Breast epithelium (tissue), 4 donors: ENCODE measurements at regions not wholly inside any gene's neighbourhood (a gene's known extent, or its start where the extent isn't known, plus 50 kb on each side); places are given as distances from the start of the nearest gene placed in this dataset.

Experiments
- DNase-seq, 2 donors: peaks; one replicate each; pipeline ENCODE4 v3.0.0-alpha.2; 2019; ENCODE audit warnings: low spot score in 2 of 2
- H3K27ac ChIP-seq, 2 donors: fragments of 200-600 bp; sonication (generic) in 1 of 2; one replicate each; pipeline ENCODE4 v1.5.1; 2016 to 2019; ENCODE audit warnings: mild to moderate bottlenecking in 1 of 2
- H3K27me3 ChIP-seq, 2 donors: fragments of 200-600 bp; sonication (generic) in 1 of 2; one replicate each; pipeline versions ENCODE4 v1.5.1 to v1.6.0; 2017 to 2019; ENCODE audit warnings: control low read depth in 1 of 2, mild to moderate bottlenecking in 1 of 2
- H3K36me3 ChIP-seq: fragments of 200-600 bp; one replicate; pipeline ENCODE4 v1.5.1; 2019
- H3K4me1 ChIP-seq, 2 donors: fragments of 200-600 bp; sonication (generic); one replicate each; pipeline ENCODE4 v1.5.1; 2016 to 2019; ENCODE audit warnings: control low read depth in 1 of 2
- H3K4me3 ChIP-seq, 3 donors: fragments of 200-600 bp; sonication (generic); 1 replicate in 2 of 3; 2 replicates in 1 of 3; pipeline ENCODE4 v1.5.1; 2016 to 2019; ENCODE audit warnings: mild to moderate bottlenecking in 3 of 3, moderate library complexity in 2 of 3
- H3K9me3 ChIP-seq, 2 donors: fragments of 200-600 bp; sonication (generic) in 1 of 2; one replicate each; pipeline ENCODE4 v1.5.1; 2016 to 2019; ENCODE audit warnings: control low read depth in 1 of 2
- POLR2A ChIP-seq: fragments of 450-650 bp; IDR thresholded peaks from one replicate; pipeline ENCODE4 v1.6.1; 2016; ENCODE audit warnings: antibody characterized with exemption, mild to moderate bottlenecking, moderate library complexity
- POLR2AphosphoS5 ChIP-seq, 3 donors: sonication (generic); formaldehyde crosslinking; IDR thresholded peaks; one replicate each; pipeline ENCODE4 v1.6.1; 2017; ENCODE audit warnings: antibody characterized with exemption in 3 of 3
- intact Hi-C: fragments of 100-400 bp; cut with DNase I; formaldehyde crosslinking; loops from one replicate; pipeline ENCODE4 v1.15.1; 2023; ENCODE audit warnings: low total_unique reads
- TF ChIP-seq, protein P1 (sequence below), 3 donors: fragments of 450-650 bp; IDR thresholded peaks; one replicate each; pipeline ENCODE4 v1.5.1; 2016 to 2017; ENCODE audit warnings: antibody characterized with exemption in 3 of 3, mild to moderate bottlenecking in 3 of 3, moderate library complexity in 3 of 3

GRCh38 chr9:25374281-25374680, 304.0 kb downstream of the TUSC1 start:
- no peaks in the 10 kb centered on the region for H3K27me3 ChIP-seq
- DNase-seq, result no peak
- no peak for TF ChIP-seq POLR2A
- TF ChIP-seq POLR2AphosphoS5 (IDR thresholded peaks at IDR 0.05), result no peak
- TF ChIP-seq, protein P1, sequence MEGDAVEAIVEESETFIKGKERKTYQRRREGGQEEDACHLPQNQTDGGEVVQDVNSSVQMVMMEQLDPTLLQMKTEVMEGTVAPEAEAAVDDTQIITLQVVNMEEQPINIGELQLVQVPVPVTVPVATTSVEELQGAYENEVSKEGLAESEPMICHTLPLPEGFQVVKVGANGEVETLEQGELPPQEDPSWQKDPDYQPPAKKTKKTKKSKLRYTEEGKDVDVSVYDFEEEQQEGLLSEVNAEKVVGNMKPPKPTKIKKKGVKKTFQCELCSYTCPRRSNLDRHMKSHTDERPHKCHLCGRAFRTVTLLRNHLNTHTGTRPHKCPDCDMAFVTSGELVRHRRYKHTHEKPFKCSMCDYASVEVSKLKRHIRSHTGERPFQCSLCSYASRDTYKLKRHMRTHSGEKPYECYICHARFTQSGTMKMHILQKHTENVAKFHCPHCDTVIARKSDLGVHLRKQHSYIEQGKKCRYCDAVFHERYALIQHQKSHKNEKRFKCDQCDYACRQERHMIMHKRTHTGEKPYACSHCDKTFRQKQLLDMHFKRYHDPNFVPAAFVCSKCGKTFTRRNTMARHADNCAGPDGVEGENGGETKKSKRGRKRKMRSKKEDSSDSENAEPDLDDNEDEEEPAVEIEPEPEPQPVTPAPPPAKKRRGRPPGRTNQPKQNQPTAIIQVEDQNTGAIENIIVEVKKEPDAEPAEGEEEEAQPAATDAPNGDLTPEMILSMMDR (IDR thresholded peaks at IDR 0.05), result no peak
- no peaks in the 10 kb centered on the region for H3K9me3 ChIP-seq
- H3K4me3 ChIP-seq, result no peak overlapping the region
- H3K4me1 ChIP-seq, result no peaks in the 10 kb centered on the region
- intact Hi-C loops, result no loop called here
- no peak overlapping the region for H3K27ac ChIP-seq
- H3K36me3 ChIP-seq, result no peaks in the 10 kb centered on the region

- Histone ChIP-seq H3K27me3 (no peaks in the 10 kb centered on the region), H3K36me3 (no peaks in the 10 kb centered on the region), H3K27ac (no peak overlapping the region), H3K4me3 (no peak overlapping the region), H3K4me1 (no peaks in the 10 kb centered on the region), H3K9me3 (no peaks in the 10 kb centered on the region)
- DNase-seq, result no peak
- intact Hi-C loops, result no loop called here
- TF ChIP-seq, protein P1 (IDR thresholded peaks at IDR 0.05), result no peak
- TF ChIP-seq POLR2AphosphoS5 (IDR thresholded peaks at IDR 0.05), result no peak
- TF ChIP-seq POLR2A, result no peak
Measured at GRCh38 chr9:25366906-25367305, 311.3 kb downstream of the TUSC1 start.

GRCh38 chr9:25353783-25354182, 324.5 kb downstream of the TUSC1 start:
- H3K27ac ChIP-seq, result no peak overlapping the region
- no peak for DNase-seq
- H3K9me3 ChIP-seq, result peaks cover 6 to 8% of the 10 kb centered on the region in 2 donors
- H3K4me1 ChIP-seq, result no peaks in the 10 kb centered on the region
- H3K36me3 ChIP-seq, result no peaks in the 10 kb centered on the region
- TF ChIP-seq POLR2A (no peak), POLR2AphosphoS5 (IDR thresholded peaks at IDR 0.05) (no peak)
- TF ChIP-seq, protein P1 (IDR thresholded peaks at IDR 0.05), result no peak
- intact Hi-C loops, result no loop called here
- H3K27me3 ChIP-seq, result no peaks in the 10 kb centered on the region
- no peak overlapping the region for H3K4me3 ChIP-seq

DNA sequence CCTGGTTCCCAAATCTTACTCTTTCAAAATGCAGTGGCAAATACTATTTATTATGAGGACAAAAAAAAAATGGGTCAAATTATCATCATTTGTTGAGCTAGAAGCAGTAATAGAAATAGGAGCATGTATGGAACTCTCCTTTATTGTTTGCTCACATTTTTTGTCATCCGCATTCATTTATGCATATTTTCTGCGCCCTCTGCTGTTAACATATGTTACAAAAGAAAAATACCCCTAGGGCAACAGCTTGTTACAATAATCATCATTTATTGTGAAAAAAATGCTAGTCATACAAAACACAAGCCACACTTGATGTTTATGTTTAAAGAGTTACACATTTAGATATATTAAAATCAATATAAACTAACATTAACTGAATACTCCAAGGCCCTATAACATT, 328.2 kb downstream of the TUSC1 start:
- Histone ChIP-seq H3K36me3 (no peaks in the 10 kb centered on the region), H3K4me3 (no peak overlapping the region), H3K27ac (no peak overlapping the region), H3K9me3 (no peaks in the 10 kb centered on the region), H3K27me3 (no peaks in the 10 kb centered on the region), H3K4me1 (no peaks in the 10 kb centered on the region)
- intact Hi-C loops, result no loop called here
- TF ChIP-seq POLR2AphosphoS5 (IDR thresholded peaks at IDR 0.05) (no peak), POLR2A (no peak)
- TF ChIP-seq, protein P1 (IDR thresholded peaks at IDR 0.05), result no peak
- DNase-seq, result no peak

GRCh38 chr9:25322142-25322541, 356.1 kb downstream of the TUSC1 start:
- Histone ChIP-seq H3K4me3 (no peak overlapping the region), H3K4me1 (no peaks in the 10 kb centered on the region), H3K27ac (no peak overlapping the region), H3K9me3 (no peaks in the 10 kb centered on the region), H3K27me3 (no peaks in the 10 kb centered on the region), H3K36me3 (no peaks in the 10 kb centered on the region)
- DNase-seq, result no peak
- TF ChIP-seq, protein P1 (IDR thresholded peaks at IDR 0.05), result no peak
- TF ChIP-seq POLR2AphosphoS5 (IDR thresholded peaks at IDR 0.05) (no peak), POLR2A (no peak)
- intact Hi-C loops, result no loop called here
